SK-N-SH (cell line): ENCODE measurements at regions not wholly inside any gene's neighbourhood (a gene's known extent, or its start where the extent isn't known, plus 50 kb on each side); places are given as distances from the start of the nearest gene placed in this dataset.

Source experiments
- EP300 ChIP-seq, 2 experiments: IDR thresholded peaks; 2 replicates each; pipeline versions ENCODE4 v1.4.0 to v1.6.1; 2012; ENCODE audit warnings: borderline replicate concordance in 1 of 2, low read depth in 1 of 2, low read length in 1 of 2
- EZH2phosphoT487 ChIP-seq: fragments of 200-600 bp; sonication (generic); IDR thresholded peaks from 2 replicates; pipeline ENCODE4 v1.6.1; 2017; ENCODE audit warnings: low read depth, mixed run types, mild to moderate bottlenecking, antibody characterized with exemption, moderate library complexity, borderline replicate concordance
- FOXM1 ChIP-seq: IDR thresholded peaks from 2 replicates; pipeline ENCODE4 v1.4.0; 2012; ENCODE audit warnings: low read depth, mild to moderate bottlenecking
- MXI1 ChIP-seq: IDR thresholded peaks from 2 replicates; pipeline ENCODE4 v1.6.1; 2012; ENCODE audit warnings: mild to moderate bottlenecking, low read depth, low read length, improper control_type of control experiment
- NRF1 ChIP-seq: IDR thresholded peaks from 2 replicates; pipeline ENCODE4 v1.6.1; 2012; ENCODE audit warnings: low read depth, mild to moderate bottlenecking, low read length
- POLR2AphosphoS5 ChIP-seq: IDR thresholded peaks from 2 replicates; pipeline ENCODE4 v1.6.1; 2012; ENCODE audit warnings: low read depth, low read length
- RFX5 ChIP-seq: IDR thresholded peaks from 2 replicates; pipeline ENCODE4 v1.6.1; 2012; ENCODE audit warnings: mild to moderate bottlenecking, improper control_type of control experiment, low read length
- SIN3A ChIP-seq: IDR thresholded peaks from 2 replicates; pipeline ENCODE4 v1.6.1; 2012; ENCODE audit warnings: low read depth, mild to moderate bottlenecking, low read length, moderate library complexity, borderline replicate concordance
- SMC3 ChIP-seq: IDR thresholded peaks from 2 replicates; pipeline ENCODE4 v1.6.1; 2012; ENCODE audit warnings: low read depth, low read length, improper control_type of control experiment
- TF ChIP-seq, protein P1 (sequence below): fragments of 200-600 bp; sonication (generic); IDR thresholded peaks from 2 replicates; pipeline ENCODE4 v1.6.1; 2017; ENCODE audit warnings: antibody characterized with exemption, mild to moderate bottlenecking, moderate library complexity
- TF ChIP-seq, protein P2 (sequence below): IDR thresholded peaks from 2 replicates; pipeline ENCODE4 v1.4.0; 2012; ENCODE audit warnings: low read depth

- TF ChIP-seq MXI1 (no peak), EZH2phosphoT487 (no peak), SIN3A (no peak), FOXM1 (no peak), EP300 (IDR thresholded peaks at IDR 0.05; ENCODE audit: borderline replicate concordance in 1 of 2, low read depth in 1 of 2, low read length in 1 of 2) (no peak), SMC3 (no peak), POLR2AphosphoS5 (no peak), RFX5 (no peak), NRF1 (no peak)
- TF ChIP-seq, protein P1, sequence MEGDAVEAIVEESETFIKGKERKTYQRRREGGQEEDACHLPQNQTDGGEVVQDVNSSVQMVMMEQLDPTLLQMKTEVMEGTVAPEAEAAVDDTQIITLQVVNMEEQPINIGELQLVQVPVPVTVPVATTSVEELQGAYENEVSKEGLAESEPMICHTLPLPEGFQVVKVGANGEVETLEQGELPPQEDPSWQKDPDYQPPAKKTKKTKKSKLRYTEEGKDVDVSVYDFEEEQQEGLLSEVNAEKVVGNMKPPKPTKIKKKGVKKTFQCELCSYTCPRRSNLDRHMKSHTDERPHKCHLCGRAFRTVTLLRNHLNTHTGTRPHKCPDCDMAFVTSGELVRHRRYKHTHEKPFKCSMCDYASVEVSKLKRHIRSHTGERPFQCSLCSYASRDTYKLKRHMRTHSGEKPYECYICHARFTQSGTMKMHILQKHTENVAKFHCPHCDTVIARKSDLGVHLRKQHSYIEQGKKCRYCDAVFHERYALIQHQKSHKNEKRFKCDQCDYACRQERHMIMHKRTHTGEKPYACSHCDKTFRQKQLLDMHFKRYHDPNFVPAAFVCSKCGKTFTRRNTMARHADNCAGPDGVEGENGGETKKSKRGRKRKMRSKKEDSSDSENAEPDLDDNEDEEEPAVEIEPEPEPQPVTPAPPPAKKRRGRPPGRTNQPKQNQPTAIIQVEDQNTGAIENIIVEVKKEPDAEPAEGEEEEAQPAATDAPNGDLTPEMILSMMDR: no peak
- TF ChIP-seq, protein P2, sequence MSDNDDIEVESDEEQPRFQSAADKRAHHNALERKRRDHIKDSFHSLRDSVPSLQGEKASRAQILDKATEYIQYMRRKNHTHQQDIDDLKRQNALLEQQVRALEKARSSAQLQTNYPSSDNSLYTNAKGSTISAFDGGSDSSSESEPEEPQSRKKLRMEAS: no peak
Measured at GRCh38 chr2:7265286-7265685, 348.1 kb downstream of the RNF144A start.
